Endodermal cell (in vitro differentiated cells): ENCODE measurements at regions not wholly inside any gene's neighbourhood (a gene's known extent, or its start where the extent isn't known, plus 50 kb on each side); places are given as distances from the start of the nearest gene placed in this dataset.

ENCODE experiments used
- DNase-seq: peaks from one replicate; pipeline ENCODE4 v3.0.0-alpha.2; 2017
- H3K27ac ChIP-seq: 2 replicates; pipeline ENCODE4 v1.5.1; 2013; ENCODE audit warnings: mild to moderate bottlenecking, low read depth, low read length, moderate library complexity
- H3K27me3 ChIP-seq: 2 replicates; pipeline ENCODE4 v1.6.1; 2013; ENCODE audit warnings: mild to moderate bottlenecking, low read length, moderate library complexity; ENCODE audit not compliant: insufficient read depth, control insufficient read depth, poor library complexity, severe bottlenecking
- H3K36me3 ChIP-seq: 2 replicates; pipeline ENCODE4 v1.7.0; 2013; ENCODE audit warnings: mild to moderate bottlenecking, low read length, moderate library complexity; ENCODE audit not compliant: control insufficient read depth, insufficient read depth
- H3K4me1 ChIP-seq: one replicate; pipeline ENCODE4 v1.7.0; 2013; ENCODE audit warnings: low read length; ENCODE audit not compliant: control insufficient read depth, insufficient read depth
- H3K4me3 ChIP-seq: 2 replicates; pipeline ENCODE4 v1.5.1; 2013; ENCODE audit warnings: mild to moderate bottlenecking, low read length, moderate library complexity
- H3K9ac ChIP-seq: 2 replicates; pipeline ENCODE4 v1.6.1; 2013; ENCODE audit warnings: mild to moderate bottlenecking, low read length, moderate library complexity; ENCODE audit not compliant: poor library complexity, severe bottlenecking; ENCODE audit errors: extremely low read depth
- H3K9me3 ChIP-seq: 2 replicates; pipeline ENCODE4 v1.6.1; 2013; ENCODE audit warnings: mild to moderate bottlenecking, low read length, moderate library complexity; ENCODE audit not compliant: control insufficient read depth
- H3K27ac Mint-ChIP-seq: 2 replicates; pipeline ENCODE4 v1.8.0; 2020; ENCODE audit warnings: mixed read lengths
- H3K27me3 Mint-ChIP-seq: 2 replicates; pipeline ENCODE4 v1.8.0; 2021; ENCODE audit warnings: mild to moderate bottlenecking, mixed read lengths; ENCODE audit not compliant: insufficient read depth
- H3K36me3 Mint-ChIP-seq: 2 replicates; pipeline ENCODE4 v1.8.0; 2020; ENCODE audit warnings: low read depth, mixed read lengths
- H3K4me1 Mint-ChIP-seq: 2 replicates; pipeline ENCODE4 v1.8.0; 2020; ENCODE audit warnings: mixed read lengths
- H3K4me3 Mint-ChIP-seq: 2 replicates; pipeline ENCODE4 v1.8.0; 2020; ENCODE audit warnings: mild to moderate bottlenecking, moderate library complexity, mixed read lengths
- H3K9me3 Mint-ChIP-seq: 2 replicates; pipeline ENCODE4 v1.8.0; 2020; ENCODE audit warnings: mild to moderate bottlenecking, mixed read lengths
- WGBS, 2 experiments: methylation state at CpG; one replicate each; pipeline versions ENCODE4 v1.1.5 to v1.1.7; 2013; ENCODE audit warnings: missing lambda C conversion rate in 2 of 2, mixed read lengths in 1 of 2; ENCODE audit not compliant: insufficient coverage in 1 of 2, insufficient read length in 1 of 2; 5-methylcytosine and 5-hydroxymethylcytosine counted together
- TF ChIP-seq, protein P1 (sequence below): fragments of 200-600 bp; sonication (generic); conservative IDR thresholded peaks from 2 replicates; pipeline ENCODE4 v1.5.0; 2021; ENCODE audit warnings: antibody characterized with exemption, mild to moderate bottlenecking

DNA sequence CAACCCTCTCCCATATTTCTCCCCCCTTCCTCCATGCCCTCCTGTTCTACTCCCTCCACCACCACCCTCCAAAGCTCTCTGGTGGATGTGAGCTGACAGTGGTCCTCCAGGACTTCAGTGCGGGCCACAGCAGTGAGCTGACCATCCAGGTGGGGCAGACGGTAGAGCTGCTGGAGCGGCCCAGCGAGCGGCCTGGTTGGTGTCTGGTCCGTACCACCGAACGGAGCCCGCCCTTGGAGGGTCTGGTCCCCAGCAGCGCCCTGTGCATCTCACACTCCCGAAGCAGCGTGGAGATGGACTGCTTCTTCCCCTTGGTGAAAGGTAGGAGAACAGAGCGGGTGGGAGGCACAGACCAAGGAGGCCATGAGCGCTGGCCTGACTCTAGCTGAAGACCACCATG is 167.5 kb upstream of the UMPS start:
- 94 to 95% methylated on average over 12 to 14 of the region's 14 CpGs for WGBS, 2 experiments
- Histone ChIP-seq H3K9me3 (no peaks in the 10 kb centered on the region), H3K9ac (no peak overlapping the region), H3K27ac (no peak overlapping the region), H3K36me3 (no peaks in the 10 kb centered on the region), H3K27me3 (peaks cover 20% of the 10 kb centered on the region), H3K4me1 (no peaks in the 10 kb centered on the region), H3K4me3 (no peak overlapping the region)
- H3K9me3 Mint-ChIP-seq: no peaks in the 10 kb centered on the region
- H3K36me3 Mint-ChIP-seq: no peaks in the 10 kb centered on the region
- peaks cover 16% of the 10 kb centered on the region for H3K4me1 Mint-ChIP-seq
- no peak overlapping the region for H3K27ac Mint-ChIP-seq
- peaks cover 40% of the 10 kb centered on the region for H3K27me3 Mint-ChIP-seq
- H3K4me3 Mint-ChIP-seq: no peak overlapping the region
- no peak for DNase-seq
- TF ChIP-seq, protein P1, sequence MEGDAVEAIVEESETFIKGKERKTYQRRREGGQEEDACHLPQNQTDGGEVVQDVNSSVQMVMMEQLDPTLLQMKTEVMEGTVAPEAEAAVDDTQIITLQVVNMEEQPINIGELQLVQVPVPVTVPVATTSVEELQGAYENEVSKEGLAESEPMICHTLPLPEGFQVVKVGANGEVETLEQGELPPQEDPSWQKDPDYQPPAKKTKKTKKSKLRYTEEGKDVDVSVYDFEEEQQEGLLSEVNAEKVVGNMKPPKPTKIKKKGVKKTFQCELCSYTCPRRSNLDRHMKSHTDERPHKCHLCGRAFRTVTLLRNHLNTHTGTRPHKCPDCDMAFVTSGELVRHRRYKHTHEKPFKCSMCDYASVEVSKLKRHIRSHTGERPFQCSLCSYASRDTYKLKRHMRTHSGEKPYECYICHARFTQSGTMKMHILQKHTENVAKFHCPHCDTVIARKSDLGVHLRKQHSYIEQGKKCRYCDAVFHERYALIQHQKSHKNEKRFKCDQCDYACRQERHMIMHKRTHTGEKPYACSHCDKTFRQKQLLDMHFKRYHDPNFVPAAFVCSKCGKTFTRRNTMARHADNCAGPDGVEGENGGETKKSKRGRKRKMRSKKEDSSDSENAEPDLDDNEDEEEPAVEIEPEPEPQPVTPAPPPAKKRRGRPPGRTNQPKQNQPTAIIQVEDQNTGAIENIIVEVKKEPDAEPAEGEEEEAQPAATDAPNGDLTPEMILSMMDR: no peak

DNA sequence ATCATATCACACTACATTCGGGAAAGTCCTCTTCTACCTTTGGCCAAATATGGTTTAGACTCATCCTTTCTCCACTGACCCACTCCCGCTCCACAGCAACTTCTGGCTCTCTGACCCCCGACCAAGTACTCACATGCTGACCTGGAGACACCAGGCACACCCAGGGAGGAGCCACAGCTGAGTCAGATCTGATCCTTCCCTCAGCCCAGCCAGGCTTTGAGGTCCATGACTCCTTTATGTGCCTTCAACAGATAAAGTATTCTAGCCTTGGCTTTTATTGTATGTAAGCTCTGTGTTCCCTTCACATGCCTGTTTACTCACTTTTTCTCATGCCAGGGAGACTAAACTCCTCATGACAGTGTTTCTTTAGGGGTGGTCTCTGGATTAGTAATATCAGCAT is 166.9 kb upstream of the UMPS start:
- H3K4me3 Mint-ChIP-seq: no peak overlapping the region
- H3K4me3 ChIP-seq: no peak overlapping the region
- no peaks in the 10 kb centered on the region for H3K36me3 Mint-ChIP-seq
- WGBS, 2 experiments: 88 to 90% methylated on average over 2 to 3 of the region's 3 CpGs
- DNase-seq: no peak
- no peaks in the 10 kb centered on the region for H3K36me3 ChIP-seq
- H3K27ac ChIP-seq: no peak overlapping the region
- H3K4me1 Mint-ChIP-seq: peaks cover 15% of the 10 kb centered on the region
- H3K4me1 ChIP-seq: no peaks in the 10 kb centered on the region
- H3K9me3 ChIP-seq: no peaks in the 10 kb centered on the region
- H3K27ac Mint-ChIP-seq: no peak overlapping the region
- no peak overlapping the region for H3K9ac ChIP-seq
- peaks cover 17% of the 10 kb centered on the region for H3K27me3 ChIP-seq
- H3K27me3 Mint-ChIP-seq: peaks cover 38% of the 10 kb centered on the region
- no peaks in the 10 kb centered on the region for H3K9me3 Mint-ChIP-seq
- TF ChIP-seq, protein P1: no peak

DNA sequence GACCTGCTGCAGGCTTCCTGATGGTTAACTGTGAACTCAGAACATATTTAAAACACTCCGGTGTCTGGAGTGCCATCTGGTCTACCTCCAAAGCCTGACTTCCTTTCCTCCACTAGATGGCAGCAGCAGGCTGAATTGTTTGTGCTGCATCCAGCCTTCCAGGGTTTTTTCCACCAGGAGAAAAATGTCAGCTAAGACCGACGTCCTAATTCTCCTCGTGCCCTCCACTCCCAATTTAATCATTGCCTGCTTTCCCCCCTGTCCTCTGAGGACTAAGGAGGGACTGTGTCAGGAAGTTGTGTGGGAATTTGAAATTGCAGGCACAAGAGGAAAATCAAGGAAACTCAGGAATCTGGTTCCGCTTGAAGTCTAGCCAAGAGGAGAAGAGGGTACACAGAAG is 165.2 kb upstream of the UMPS start:
- TF ChIP-seq, protein P1: peak; percentile 95
- no peak overlapping the region for H3K4me3 ChIP-seq
- Mint-ChIP-seq H3K27me3 (peaks cover 37% of the 10 kb centered on the region), H3K9me3 (no peaks in the 10 kb centered on the region), H3K4me3 (no peak overlapping the region), H3K36me3 (no peaks in the 10 kb centered on the region), H3K27ac (no peak overlapping the region), H3K4me1 (peaks cover 2% of the 10 kb centered on the region)
- WGBS, 2 experiments: 36% methylated on average over 5 of the region's 5 CpGs; no CpG with 5 or more reads in 1 of the 2 experiments
- peak; percentile 92 for DNase-seq
- H3K36me3 ChIP-seq: no peaks in the 10 kb centered on the region
- H3K4me1 ChIP-seq: no peaks in the 10 kb centered on the region
- no peak overlapping the region for H3K27ac ChIP-seq
- no peak overlapping the region for H3K9ac ChIP-seq
- H3K9me3 ChIP-seq: no peaks in the 10 kb centered on the region
- H3K27me3 ChIP-seq: peaks cover 17% of the 10 kb centered on the region
